ENCODE measurements at regions not wholly inside any gene's neighbourhood (a gene's known extent, or its start where the extent isn't known, plus 50 kb on each side); places are given as distances from the start of the nearest gene placed in this dataset.

- TF ChIP-seq POLR2AphosphoS5 (IDR thresholded peaks at IDR 0.05; ENCODE audit: low read depth, low read length) (no peak), POLR2A (IDR thresholded peaks at IDR 0.05; ENCODE audit: low read depth, low read length) (no peak), TAF1 (IDR thresholded peaks at IDR 0.05; ENCODE audit: borderline replicate concordance, low read depth, low read length) (no peak)
Observed at GRCh38 chr4:15340332-15340731, 87.5 kb upstream of the C1QTNF7 start.

Measured in GM12892 (cell line).